ENCODE measurements at regions not wholly inside any gene's neighbourhood (a gene's known extent, or its start where the extent isn't known, plus 50 kb on each side); places are given as distances from the start of the nearest gene placed in this dataset.

DNA sequence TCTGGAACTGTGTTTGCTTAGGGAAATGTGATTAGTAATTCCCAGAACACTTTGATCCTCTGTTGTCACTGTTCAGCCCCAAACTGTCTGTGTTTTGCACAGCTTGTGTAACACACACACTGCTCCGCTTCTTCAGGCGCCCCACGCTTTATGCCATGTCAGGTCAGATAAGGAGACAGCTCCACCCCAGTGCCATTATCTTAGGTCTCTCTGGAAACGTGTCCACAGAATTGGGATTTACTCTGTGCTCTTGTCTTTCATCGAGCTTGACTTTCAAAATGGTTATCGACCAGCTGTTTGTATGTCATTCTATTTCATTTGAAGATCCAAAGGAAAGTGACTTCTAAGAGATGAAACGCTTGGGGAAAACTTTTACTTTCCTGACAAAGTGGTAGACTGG is 106.4 kb upstream of the SSTR4 start:
- WGBS, 5 donors: 86 to 93% (median 87%) methylated on average over 7 of the region's 7 CpGs
- H3K4me1 ChIP-seq: no peaks in the 10 kb centered on the region
- H3K27me3 ChIP-seq (replicated peaks in 1 of 7): no peaks in the 10 kb centered on the region
- TF ChIP-seq POLR2AphosphoS5 (IDR thresholded peaks at IDR 0.05): no peak
- no peak for TF ChIP-seq POLR2A (IDR thresholded peaks at IDR 0.05)
- TF ChIP-seq, protein P1, sequence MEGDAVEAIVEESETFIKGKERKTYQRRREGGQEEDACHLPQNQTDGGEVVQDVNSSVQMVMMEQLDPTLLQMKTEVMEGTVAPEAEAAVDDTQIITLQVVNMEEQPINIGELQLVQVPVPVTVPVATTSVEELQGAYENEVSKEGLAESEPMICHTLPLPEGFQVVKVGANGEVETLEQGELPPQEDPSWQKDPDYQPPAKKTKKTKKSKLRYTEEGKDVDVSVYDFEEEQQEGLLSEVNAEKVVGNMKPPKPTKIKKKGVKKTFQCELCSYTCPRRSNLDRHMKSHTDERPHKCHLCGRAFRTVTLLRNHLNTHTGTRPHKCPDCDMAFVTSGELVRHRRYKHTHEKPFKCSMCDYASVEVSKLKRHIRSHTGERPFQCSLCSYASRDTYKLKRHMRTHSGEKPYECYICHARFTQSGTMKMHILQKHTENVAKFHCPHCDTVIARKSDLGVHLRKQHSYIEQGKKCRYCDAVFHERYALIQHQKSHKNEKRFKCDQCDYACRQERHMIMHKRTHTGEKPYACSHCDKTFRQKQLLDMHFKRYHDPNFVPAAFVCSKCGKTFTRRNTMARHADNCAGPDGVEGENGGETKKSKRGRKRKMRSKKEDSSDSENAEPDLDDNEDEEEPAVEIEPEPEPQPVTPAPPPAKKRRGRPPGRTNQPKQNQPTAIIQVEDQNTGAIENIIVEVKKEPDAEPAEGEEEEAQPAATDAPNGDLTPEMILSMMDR (IDR thresholded peaks at IDR 0.05 in 8 of 11, conservative IDR thresholded peaks at IDR 0.05 in 3 of 11): no peak
- H3K9me3 ChIP-seq: no peaks in the 10 kb centered on the region
- no peak overlapping the region for H3K27ac ChIP-seq
- H3K4me3 ChIP-seq: no peak overlapping the region
- DNase-seq: no peak
- H3K36me3 ChIP-seq: no peaks in the 10 kb centered on the region
- intact Hi-C loops (cut with DNase I; ENCODE audit: low total_unique reads): no loop called here

DNA sequence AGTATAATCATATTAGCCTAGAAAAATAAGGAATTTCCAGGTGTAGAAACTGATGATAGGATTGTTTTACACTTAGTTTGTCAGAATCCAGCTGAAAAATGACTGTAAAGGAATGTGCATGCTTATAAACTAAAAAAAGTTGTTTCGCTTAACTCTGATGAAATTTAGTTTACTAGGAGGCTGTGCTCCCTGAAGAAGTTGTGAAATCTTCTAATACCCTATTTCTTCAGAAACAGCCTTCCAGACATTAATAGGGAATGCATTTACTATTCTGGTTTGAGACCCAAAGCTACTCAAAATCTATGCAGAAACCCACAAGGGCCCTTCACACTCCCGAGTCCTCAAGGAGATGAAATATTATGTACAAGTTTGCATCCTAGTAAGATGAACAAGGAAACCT is 105.5 kb upstream of the SSTR4 start:
- intact Hi-C loops (cut with DNase I; ENCODE audit: low total_unique reads): no loop called here
- Histone ChIP-seq H3K36me3 (no peaks in the 10 kb centered on the region), H3K4me1 (no peaks in the 10 kb centered on the region), H3K4me3 (no peak overlapping the region), H3K27ac (no peak overlapping the region), H3K27me3 (replicated peaks in 1 of 7) (no peaks in the 10 kb centered on the region), H3K9me3 (peaks cover 0 to 3% (median 0%) of the 10 kb centered on the region in 8 donors)
- 85 to 95% (median 87%) methylated on average over 2 of the region's 2 CpGs for WGBS, 5 donors
- no peak for DNase-seq
- TF ChIP-seq POLR2A (IDR thresholded peaks at IDR 0.05) (no peak), POLR2AphosphoS5 (IDR thresholded peaks at IDR 0.05) (no peak)
- TF ChIP-seq, protein P1 (IDR thresholded peaks at IDR 0.05 in 8 of 11, conservative IDR thresholded peaks at IDR 0.05 in 3 of 11): no peak

DNA sequence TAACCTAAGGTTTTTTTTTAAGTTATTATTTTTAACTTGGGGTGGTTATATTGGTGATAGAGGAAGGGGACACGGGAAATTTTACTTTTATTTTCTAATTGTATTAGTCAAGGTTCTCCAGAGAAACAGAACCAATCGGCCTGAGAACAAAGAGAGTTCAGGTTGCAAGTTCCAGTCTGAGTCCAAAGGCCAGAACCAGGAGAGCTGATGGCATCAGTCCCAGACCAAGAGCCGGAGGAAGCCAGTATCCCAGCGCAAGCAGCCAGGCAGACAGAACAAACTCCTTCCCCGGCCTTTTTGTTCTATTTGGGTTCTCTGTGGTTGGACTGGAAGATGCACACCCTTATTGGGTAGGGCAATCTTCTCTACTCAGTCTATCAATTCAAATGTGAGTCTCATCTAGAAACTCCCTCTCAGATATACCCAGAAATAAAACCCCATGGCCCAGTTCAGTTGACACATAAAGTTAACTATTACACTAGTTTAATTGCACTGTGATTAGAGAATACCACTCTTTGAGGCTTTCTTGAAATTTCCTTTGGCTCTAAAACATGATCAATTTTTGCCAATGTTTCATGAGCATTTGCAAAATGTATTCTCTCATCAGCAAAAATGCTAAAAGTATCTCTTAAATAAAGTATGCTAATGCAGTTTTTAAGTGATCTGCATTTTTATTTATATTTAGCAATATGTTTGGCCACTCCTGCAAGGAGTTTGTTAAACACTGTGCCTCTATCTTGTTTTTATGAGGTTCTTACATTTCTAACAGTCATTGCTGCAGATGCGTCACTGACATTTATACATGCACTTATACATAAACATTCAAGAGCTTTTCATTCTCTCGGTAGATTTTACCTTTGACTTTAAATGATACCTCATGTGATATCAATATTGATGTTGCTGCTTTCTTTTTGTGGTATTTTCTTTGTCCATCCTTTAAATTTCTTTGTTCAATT is 103.2 kb upstream of the SSTR4 start:
- Histone ChIP-seq H3K9me3 (peaks cover 0 to 8% (median 0%) of the 10 kb centered on the region in 8 donors), H3K27me3 (replicated peaks in 1 of 7) (no peaks in the 10 kb centered on the region), H3K36me3 (no peaks in the 10 kb centered on the region), H3K27ac (no peak overlapping the region), H3K4me3 (no peak overlapping the region), H3K4me1 (no peaks in the 10 kb centered on the region)
- 86 to 94% (median 90%) methylated on average over 7 of the region's 7 CpGs for WGBS, 5 donors
- no peak for DNase-seq
- intact Hi-C loops (cut with DNase I; ENCODE audit: low total_unique reads): no loop called here
- TF ChIP-seq POLR2A (IDR thresholded peaks at IDR 0.05) (no peak), POLR2AphosphoS5 (IDR thresholded peaks at IDR 0.05) (no peak)
- TF ChIP-seq, protein P1 (IDR thresholded peaks at IDR 0.05 in 8 of 11, conservative IDR thresholded peaks at IDR 0.05 in 3 of 11): no peak

DNA sequence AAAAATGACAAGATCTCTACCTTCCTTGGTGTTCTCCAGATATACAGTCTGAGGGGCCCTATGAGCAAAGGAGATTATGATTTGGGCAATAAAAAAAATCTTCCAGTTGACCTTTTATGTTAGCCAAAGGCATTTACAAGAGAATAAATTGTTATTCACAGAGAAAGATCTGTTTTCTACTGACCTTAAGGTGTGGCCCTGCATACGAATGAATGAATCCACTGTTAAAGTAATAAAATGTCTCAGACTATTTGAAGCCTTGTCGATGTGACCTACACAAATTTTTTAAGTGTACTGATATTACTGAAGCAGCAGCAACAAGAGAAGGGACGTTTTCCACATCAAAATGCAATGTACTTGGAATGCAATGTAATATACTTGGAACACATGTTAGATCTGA is 95.9 kb upstream of the SSTR4 start:
- H3K27ac ChIP-seq: no peak overlapping the region
- TF ChIP-seq POLR2A (IDR thresholded peaks at IDR 0.05) (no peak), POLR2AphosphoS5 (IDR thresholded peaks at IDR 0.05) (no peak)
- TF ChIP-seq, protein P1 (IDR thresholded peaks at IDR 0.05 in 8 of 11, conservative IDR thresholded peaks at IDR 0.05 in 3 of 11): no peak
- H3K4me1 ChIP-seq: peaks cover 0 to 5% (median 0%) of the 10 kb centered on the region in 6 donors
- H3K36me3 ChIP-seq: no peaks in the 10 kb centered on the region
- intact Hi-C loops (cut with DNase I; ENCODE audit: low total_unique reads): no loop called here
- no peak overlapping the region for H3K4me3 ChIP-seq
- WGBS, 5 donors: 69 to 83% (median 77%) methylated on average over 3 of the region's 3 CpGs
- peaks cover 0 to 7% (median 0%) of the 10 kb centered on the region in 8 donors for H3K9me3 ChIP-seq
- DNase-seq: no peak
- H3K27me3 ChIP-seq (replicated peaks in 1 of 7): no peaks in the 10 kb centered on the region
